ENCODE measurements at regions not wholly inside any gene's neighbourhood (a gene's known extent, or its start where the extent isn't known, plus 50 kb on each side); places are given as distances from the start of the nearest gene placed in this dataset.

- no peaks in the 10 kb centered on the region for H3K36me3 ChIP-seq
- no peak for DNase-seq (ENCODE audit: low read depth in 1 of 2, low spot score in 1 of 2)
- H3K4me3 ChIP-seq, result no peak overlapping the region
- TF ChIP-seq CTCF (IDR thresholded peaks at IDR 0.05; ENCODE audit: low read depth, low read length), result no peak
- no peaks in the 10 kb centered on the region for H3K9me3 ChIP-seq (ENCODE audit: low read depth)
- no peaks in the 10 kb centered on the region for H3K27me3 ChIP-seq
- no peak overlapping the region for H3K27ac ChIP-seq
- H3K4me1 ChIP-seq (ENCODE audit: low read depth), result no peaks in the 10 kb centered on the region
Observed at GRCh38 chr10:10660054-10660453, 357.6 kb upstream of the CELF2 start.

- no peak for TF ChIP-seq CTCF (IDR thresholded peaks at IDR 0.05; ENCODE audit: low read depth, low read length)
- no peaks in the 10 kb centered on the region for H3K36me3 ChIP-seq
- no peak overlapping the region for H3K27ac ChIP-seq
- H3K4me1 ChIP-seq (ENCODE audit: low read depth), result no peaks in the 10 kb centered on the region
- no peak for DNase-seq (ENCODE audit: low read depth in 1 of 2, low spot score in 1 of 2)
- H3K27me3 ChIP-seq, result no peaks in the 10 kb centered on the region
- H3K9me3 ChIP-seq (ENCODE audit: low read depth), result no peaks in the 10 kb centered on the region
- H3K4me3 ChIP-seq, result no peak overlapping the region
Observed at GRCh38 chr10:10661176-10661575, 356.5 kb upstream of the CELF2 start.

- H3K4me1 ChIP-seq (ENCODE audit: low read depth), result no peaks in the 10 kb centered on the region
- no peaks in the 10 kb centered on the region for H3K9me3 ChIP-seq (ENCODE audit: low read depth)
- no peak for TF ChIP-seq CTCF (IDR thresholded peaks at IDR 0.05; ENCODE audit: low read depth, low read length)
- no peaks in the 10 kb centered on the region for H3K27me3 ChIP-seq
- no peak overlapping the region for H3K27ac ChIP-seq
- H3K36me3 ChIP-seq, result no peaks in the 10 kb centered on the region
- H3K4me3 ChIP-seq, result no peak overlapping the region
- peak in 1 of 2 donors; percentile 73 for DNase-seq (ENCODE audit: low read depth in 1 of 2, low spot score in 1 of 2)
Observed at GRCh38 chr10:10662716-10663408, 354.8 kb upstream of the CELF2 start.

- H3K4me1 ChIP-seq (ENCODE audit: low read depth), result no peaks in the 10 kb centered on the region
- no peak overlapping the region for H3K27ac ChIP-seq
- H3K4me3 ChIP-seq, result no peak overlapping the region
- DNase-seq (ENCODE audit: low read depth in 1 of 2, low spot score in 1 of 2), result no peak
- no peak for TF ChIP-seq CTCF (IDR thresholded peaks at IDR 0.05; ENCODE audit: low read depth, low read length)
- H3K27me3 ChIP-seq, result no peaks in the 10 kb centered on the region
- no peaks in the 10 kb centered on the region for H3K36me3 ChIP-seq
- H3K9me3 ChIP-seq (ENCODE audit: low read depth), result no peaks in the 10 kb centered on the region
Observed at GRCh38 chr10:10663622-10664021, 354.1 kb upstream of the CELF2 start.

- H3K36me3 ChIP-seq, result no peaks in the 10 kb centered on the region
- H3K9me3 ChIP-seq (ENCODE audit: low read depth), result no peaks in the 10 kb centered on the region
- TF ChIP-seq CTCF (IDR thresholded peaks at IDR 0.05; ENCODE audit: low read depth, low read length), result no peak
- no peak for DNase-seq (ENCODE audit: low read depth in 1 of 2, low spot score in 1 of 2)
- no peak overlapping the region for H3K4me3 ChIP-seq
- H3K27ac ChIP-seq, result no peak overlapping the region
- no peaks in the 10 kb centered on the region for H3K4me1 ChIP-seq (ENCODE audit: low read depth)
- H3K27me3 ChIP-seq, result no peaks in the 10 kb centered on the region
Observed at GRCh38 chr10:10665750-10666149, 351.9 kb upstream of the CELF2 start.
